ENCODE measurements at regions not wholly inside any gene's neighbourhood (a gene's known extent, or its start where the extent isn't known, plus 50 kb on each side); places are given as distances from the start of the nearest gene placed in this dataset.

DNA sequence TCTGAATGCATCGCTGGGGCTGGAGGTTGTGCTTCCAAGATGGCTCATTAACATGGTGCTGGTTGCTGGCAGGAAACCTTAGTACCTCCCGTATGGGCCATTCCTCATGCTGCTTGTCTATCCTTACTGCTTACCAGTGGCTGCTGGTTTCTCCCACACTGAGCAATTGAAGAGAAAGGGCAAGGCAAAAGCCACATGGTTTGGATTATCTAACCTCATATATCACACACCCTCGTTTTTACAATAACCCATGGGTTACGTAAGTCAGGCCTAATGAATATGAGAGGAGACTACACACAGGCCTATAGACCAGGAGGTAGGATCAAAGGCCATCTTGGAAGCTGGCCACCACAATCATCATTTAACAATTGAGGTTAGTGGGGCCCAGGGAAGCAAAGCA lies 141.8 kb upstream of the EDNRA start:
- TF ChIP-seq POLR2AphosphoS5 (IDR thresholded peaks at IDR 0.05; ENCODE audit: borderline replicate concordance, low read depth, low read length) (no peak), EZH2 (IDR thresholded peaks at IDR 0.05) (no peak), FOXP2 (optimal IDR thresholded peaks at IDR 0.05; ENCODE audit: control extremely low read depth, extremely low read length, insufficient read depth) (no peak)
